GM21360 (cell line): ENCODE measurements at regions not wholly inside any gene's neighbourhood (a gene's known extent, or its start where the extent isn't known, plus 50 kb on each side); places are given as distances from the start of the nearest gene placed in this dataset.
"Not testable (repeated sequence)": the region's sequence is repeated elsewhere in the genome, so short reads cannot be mapped to it uniquely, and the experiment has no call there.

Source experiments
- ATAC-seq: cut with Tn5 transposase; IDR thresholded peaks from one replicate; pipeline ENCODE4 v1.9.1; 2021; ENCODE audit warnings: mild to moderate bottlenecking, moderate library complexity; ENCODE audit not compliant: unreplicated experiment

DNA sequence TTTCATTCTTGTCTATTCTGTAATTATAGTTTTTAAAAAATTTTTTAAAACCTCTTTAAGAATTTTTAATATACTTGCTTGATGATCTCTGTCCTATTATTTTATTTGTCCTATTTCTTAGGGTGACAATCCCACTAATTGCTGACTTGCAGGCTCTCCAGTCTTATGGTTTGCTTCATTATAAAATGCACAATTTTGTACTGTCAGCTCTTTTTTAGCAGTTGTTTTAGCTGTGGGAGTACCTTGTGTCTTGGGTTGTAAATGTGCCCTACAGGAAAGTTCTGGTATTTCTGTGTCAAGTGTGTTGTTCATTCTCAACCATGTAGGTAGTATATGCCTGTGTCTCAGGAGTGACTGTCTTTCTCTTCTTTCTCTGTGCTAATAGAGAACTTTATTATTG, 118.2 kb upstream of the IL15 start:
- ATAC-seq: no peak

DNA sequence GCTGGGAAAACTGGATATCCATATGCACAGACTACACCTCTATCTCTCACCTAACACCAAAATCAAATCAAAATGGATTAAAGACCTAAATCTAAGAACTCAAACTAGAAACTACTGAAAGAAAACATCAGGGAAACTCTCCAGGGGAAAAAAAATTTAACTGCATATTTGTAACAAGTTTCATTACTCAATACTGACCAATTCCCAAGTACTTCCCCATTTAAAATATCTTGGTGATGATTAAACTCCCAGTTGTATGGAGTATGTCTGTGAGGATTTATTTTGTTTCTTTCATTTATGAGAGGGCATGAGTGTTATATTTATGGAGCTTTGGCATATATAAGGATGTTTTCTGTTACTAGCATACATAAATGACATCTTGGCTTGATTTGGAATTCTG, 112.3 kb upstream of the IL15 start:
- ATAC-seq: no peak

DNA sequence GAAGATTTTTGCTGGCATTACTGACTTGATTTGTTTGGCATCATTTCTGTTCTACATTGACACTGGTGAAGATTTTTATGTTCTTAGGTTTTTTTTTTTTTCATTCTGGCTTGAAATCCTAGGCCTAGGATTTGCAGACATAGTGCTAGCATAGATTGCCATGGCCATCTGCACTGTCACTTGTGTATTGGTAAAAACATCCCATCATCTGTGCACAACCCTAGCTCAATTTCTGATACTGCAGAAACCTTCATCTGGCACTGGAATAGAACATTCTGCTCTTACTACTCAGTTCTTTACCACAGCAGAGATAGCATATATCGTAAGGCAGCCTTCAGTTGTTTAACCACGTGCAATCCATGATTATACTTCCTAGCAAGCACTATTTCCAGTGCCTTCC, 111.5 kb upstream of the IL15 start:
- no peak for ATAC-seq

DNA sequence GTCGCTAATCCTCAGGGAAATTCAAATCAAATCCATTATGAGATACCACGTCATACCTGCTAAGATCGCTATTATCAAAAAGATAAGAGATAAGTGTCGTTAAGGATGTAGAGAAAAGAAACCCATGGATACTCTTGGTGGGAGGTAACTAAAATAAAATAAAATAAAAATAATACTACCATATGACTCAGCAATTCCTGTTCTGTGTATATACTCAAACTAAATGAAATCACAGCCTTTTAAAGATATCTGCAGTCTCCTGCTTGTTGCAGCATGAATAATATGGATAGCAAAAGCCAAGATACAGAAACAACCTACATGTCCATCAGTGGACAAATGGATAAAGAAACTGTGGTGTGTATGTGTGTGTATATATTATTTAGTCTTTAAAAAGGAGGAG, 105.8 kb upstream of the IL15 start:
- ATAC-seq: no peak

DNA sequence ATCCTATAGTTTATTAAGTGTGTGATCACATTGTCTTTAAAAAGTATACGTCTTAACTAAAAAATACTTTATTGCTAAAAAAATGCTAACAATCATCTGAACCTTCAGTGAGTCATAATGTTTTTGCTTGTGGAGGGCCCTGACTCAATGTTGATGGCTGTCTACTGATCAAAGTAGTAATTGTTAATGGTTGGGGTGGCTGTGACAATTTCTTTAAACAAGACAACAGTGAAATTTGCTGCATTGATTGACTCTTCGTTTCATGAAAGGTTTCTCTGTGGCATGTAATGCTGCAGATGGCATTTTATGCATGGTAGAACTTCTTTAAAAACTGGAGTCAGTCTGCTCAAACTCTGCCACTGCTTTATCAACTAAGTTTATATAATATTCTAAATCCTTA, 101.4 kb upstream of the IL15 start:
- ATAC-seq: no peak

DNA sequence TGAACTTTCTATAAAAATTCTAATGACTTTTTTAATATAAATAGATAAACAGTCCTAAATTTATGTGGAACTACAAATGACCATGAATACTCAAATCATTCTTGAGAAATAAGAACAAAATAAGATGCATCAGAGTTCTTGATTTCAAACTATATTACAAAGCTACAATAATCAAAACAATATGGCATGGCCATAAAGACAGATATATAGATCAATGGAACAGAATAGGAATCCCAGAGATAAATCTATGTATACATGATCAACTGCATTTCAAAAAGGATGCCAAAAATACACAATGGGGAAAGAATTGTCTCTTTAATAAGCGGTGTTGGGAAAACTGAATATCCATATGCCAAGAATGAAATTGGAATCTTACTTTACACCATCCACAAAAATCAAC, 98.4 kb upstream of the IL15 start:
- ATAC-seq: no peak

DNA sequence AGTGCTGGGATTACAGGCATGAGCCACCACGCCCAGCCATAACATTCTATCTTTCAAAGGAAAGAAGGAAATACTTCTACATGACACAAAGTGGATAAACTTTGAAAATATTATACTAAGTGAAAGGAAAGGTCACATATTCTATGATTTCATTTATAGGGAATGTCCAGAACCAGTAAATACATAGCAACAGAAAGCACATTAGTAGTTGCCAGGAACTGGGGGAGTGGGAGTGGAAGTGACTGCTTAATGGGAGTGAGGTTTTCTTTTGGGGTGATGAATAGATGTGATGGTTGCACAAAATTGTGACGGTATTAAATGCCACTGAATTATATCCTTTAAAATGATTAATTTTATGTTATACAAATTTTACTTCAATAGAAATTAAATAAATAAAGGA, 95.7 kb upstream of the IL15 start:
- no peak for ATAC-seq

DNA sequence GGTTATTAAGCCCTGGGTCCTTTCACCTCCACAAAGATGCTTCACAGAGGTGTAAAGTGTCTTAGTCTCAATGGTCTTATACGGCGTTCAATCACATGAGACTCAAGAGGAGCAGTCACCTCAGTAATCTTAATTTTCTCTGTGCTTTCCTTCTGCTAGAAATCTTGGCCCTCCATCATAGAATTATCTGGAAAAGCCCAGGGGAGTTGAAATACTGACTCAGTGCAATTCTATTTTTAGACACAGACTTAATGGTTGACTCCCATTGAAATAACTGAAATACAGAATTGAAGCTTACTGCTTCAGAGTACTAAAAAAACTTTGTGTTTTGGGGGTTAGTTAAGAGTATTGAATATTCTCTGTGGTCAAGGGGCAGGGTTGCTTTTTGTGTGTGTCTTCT, 94.5 kb upstream of the IL15 start:
- no peak for ATAC-seq

DNA sequence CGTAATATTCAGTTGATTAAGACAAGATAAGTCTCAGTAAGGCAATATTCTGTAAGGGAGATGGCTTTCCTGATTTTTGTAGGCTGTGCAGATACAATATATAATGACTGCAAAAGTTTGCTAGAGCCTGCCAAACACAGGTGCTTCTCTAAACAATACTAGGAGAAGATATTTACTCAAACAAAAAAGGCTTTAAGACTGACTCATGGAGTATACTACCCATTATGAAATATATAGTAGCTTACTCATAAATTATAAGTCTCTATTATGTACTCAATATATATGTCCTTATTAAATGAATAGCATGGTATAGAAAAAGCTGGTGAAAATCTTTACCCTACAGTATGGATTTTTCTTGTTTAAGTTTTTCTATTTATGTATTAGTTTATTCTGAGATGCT, 93.2 kb upstream of the IL15 start:
- no peak for ATAC-seq

DNA sequence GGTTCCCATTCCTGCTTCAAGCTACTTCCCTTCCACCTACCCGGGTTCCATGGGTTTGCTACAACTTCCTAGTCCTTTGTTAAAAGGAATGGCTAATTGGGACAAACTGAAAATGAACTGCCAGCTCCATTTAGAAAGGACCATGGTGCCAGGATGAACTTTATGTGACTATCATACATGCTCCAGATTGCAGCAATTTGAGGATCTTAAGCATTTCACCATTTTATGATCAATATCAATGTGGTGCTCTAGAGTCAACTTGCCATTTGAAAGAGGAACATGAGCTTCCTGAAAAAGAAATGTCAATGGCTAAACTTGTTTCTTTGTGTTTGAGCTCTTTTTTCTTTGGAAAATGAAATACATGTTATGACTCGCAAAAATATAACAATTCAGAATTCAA, 92.7 kb upstream of the IL15 start:
- no peak for ATAC-seq

DNA sequence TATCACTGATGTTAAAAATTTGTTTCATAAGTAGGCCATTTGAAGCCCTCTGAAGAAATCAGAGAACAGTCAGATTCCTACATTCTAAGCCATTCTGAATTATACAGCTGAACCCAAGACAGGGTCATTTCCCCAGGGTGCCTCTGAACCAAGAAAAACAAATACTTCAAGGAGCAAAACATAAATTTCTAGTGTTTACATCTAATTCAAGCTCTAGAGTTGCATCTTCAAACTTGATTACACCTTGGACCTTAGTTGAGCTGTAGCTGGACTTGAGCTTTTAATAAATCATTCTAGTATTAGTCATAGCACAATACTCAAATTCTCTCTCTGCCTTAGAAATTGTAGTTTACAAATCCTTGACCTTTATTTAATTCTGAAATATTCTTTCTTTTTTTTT, 87.6 kb upstream of the IL15 start:
- ATAC-seq: no peak

DNA sequence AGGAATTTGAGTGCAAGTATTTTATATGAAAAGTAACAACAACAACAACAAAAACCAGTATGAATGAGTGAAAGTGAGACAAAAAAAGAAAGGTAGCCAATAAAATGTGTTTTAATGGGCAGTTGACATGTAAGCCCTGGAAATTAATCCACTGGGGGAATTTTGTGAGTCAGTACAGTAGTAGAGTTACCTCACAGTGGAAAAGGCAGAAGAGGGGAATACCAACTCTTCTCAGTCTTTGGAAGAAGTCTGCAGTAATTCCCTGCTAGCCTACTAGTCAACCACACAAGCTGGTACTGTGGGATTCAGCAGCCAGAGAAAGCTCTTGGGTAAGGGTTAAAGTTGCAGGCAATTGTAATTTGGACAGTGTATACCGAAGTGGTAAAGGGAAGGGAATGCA, 76.3 kb upstream of the IL15 start:
- peak; percentile 73 for ATAC-seq

DNA sequence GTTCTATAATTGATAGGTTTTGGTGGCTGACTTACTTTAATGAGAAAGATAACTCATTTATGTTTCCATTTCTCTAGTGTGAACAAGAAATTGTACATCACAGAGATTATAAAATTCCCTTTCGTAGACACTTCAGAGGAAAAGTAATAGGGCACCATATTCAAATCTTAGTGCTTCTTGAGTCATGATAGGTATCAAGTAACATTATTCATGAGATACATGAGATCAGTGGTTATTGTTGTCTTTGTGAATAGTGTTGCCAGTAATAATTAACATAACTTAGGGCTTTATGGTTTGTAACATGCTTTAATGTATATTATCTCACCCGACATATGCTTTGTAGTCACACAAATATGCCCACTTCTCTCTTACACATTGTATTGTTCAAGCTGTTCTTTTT, 73.7 kb upstream of the IL15 start:
- ATAC-seq: no peak

DNA sequence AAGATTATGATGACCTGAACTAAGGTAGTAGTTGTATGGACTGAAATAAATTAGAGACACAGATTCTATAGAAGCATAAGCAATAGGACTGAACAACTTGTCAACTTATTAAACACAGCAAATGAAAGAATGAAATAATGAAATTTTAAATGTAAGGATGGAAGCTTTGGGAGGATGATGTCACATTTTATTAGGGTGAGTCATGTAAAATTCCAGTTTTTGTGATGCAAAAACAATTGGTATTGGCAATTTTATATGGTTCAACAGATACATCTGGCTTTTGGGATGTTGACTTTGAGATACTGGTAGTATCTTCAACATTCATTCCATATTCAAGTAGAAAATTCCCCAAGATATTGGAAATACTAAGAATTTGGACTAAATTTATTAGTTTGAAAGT, 72.7 kb upstream of the IL15 start:
- no peak for ATAC-seq

DNA sequence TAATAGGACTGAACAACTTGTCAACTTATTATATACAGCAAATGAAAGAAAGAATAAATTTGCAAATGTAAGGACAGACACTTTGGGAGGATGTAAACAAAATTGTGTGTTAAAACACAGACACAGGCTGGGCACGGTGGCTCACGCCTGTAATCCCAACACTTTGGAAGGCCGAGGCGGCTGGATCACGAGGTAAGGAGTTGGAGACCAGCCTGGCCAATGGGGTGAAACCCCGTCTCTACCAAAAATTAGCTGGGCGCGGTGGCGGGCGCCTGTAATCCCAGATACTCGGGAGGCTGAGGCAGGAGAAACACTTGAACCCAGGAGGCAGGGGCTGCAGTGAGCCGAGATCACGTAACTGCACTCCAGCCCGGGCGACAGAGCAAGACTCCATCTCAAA, 71.4 kb upstream of the IL15 start:
- ATAC-seq: not testable (repeated sequence)

DNA sequence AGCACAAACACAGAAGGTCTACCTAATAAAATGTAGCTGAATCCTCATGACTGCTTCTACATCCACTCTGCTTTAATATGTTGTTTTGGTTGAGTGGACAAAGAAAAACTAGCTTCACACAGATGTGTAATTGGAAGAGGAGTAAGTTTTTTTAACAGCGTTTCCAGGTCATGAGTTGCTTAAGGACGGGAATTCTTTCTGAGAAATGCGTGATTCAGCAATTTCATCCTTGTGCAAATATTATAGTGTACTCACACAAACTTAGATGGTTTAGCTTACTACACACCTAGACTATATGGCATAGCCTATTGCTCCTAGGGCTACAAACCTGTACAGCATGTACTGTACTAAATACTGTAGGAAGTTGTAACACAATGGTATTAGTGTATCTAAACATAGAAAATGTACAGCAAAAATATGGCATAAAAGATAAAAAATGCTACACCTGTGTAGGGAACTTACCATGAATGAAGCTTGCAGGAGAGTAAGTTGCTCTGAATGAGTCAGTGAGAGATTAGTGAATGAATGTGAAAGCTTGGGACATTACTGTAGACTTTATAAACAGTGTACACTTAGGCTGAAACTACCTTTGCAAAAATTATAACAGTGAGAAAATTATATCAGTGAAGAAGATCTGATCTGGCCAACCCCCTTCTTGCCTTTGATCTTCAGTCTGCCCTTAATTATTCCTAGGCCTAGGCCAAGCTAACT, 70.8 kb upstream of the IL15 start:
- no peak for ATAC-seq

DNA sequence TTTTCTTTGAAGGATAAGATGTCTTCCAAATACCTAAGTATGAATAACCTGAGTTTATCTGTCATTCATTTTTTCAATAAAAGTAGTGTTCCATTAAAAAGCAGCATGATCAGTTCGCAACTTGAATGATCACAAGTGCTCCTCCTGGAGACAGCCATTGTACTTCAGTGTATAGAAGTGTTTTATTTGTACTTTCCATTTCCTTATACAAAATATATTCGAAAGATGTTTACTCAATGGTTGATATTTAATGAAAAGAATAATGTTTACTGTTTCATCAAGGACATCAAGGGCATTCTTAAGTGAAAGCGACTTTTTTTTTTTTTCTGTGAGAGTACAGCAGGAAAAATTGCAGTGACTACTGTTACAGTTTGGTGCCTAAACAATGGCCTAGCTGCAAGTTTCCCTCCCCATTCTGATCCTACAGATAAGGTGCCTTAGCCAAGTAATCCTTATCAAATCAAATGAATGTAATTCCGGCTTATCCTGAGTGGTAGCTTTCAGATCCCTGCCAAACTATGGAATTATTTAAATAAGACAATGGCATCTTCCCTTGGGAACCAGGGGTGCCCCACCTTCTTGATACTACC, 69.0 kb upstream of the IL15 start:
- ATAC-seq: no peak

DNA sequence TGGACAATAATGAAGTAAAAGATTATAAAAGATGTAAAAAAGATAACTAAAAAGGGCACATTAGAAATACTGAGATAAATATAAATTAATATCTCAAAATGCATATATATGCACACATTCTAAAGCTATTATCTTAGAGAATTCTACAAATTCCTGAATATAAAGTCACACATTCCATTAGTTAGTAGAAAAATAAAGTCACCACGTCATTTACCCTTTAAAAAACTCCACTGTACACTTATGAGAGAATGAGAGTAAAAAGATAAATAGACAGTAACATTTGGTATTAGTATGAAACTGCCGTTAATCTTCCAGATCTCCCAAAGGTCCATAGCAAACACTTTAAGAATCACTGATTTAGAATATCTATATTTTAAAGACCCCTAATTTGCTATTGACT, 67.2 kb upstream of the IL15 start:
- no peak for ATAC-seq

DNA sequence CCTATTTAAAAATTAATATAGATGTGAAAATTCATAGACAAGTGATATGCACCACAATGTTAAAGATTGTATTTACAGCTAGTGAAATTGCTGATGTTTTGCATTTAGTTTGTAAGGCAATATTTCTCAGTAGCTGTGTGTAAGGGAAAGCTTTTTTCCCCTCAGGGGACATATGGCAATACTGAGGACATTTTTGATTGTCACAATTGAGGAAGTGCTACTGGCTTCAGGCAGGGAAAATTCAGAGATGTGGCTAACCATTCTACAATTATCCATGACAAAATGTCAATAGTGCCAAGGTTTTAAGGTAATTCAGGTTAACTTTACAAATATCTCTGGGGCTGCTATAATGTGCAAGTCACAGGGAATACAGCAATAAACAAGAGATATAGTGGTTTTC, 66.1 kb upstream of the IL15 start:
- ATAC-seq: no peak

DNA sequence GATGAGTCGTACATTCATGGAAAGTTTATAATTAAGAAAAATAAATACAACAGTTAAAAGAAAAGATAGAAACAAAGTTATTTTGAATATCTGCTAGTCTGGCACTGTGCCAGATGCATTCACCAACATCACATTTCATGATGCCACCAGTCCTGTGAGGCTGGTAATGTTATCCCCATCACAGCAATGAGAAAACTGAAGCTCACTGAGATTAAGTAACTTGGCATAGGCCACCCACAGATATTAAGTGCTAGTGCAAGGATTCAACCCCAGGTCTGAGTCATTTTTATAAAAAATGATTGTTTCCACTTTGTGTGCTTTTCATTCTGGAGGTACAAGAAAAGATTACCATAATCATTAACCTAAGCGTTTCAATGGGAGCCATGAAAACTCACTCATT, 65.0 kb upstream of the IL15 start:
- ATAC-seq: no peak

DNA sequence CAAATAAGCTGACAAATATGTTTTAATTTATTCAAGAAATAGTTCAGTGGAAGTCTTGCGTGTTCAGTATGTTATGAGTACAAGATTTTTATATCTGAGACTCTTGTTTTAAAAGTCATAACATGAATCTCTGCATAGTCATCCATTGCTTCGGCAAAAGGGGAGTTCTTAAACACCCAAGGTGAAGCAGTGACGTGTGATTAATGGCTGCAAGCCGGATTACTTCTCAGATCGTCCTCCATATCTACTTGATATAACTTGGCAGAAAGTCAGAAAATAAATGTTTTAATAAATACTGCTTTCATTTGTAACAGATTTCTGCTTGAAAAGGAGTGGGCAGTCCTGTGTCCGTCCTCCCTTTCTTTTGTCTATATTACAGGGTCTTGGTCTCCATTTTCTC, 64.6 kb upstream of the IL15 start:
- ATAC-seq: no peak

DNA sequence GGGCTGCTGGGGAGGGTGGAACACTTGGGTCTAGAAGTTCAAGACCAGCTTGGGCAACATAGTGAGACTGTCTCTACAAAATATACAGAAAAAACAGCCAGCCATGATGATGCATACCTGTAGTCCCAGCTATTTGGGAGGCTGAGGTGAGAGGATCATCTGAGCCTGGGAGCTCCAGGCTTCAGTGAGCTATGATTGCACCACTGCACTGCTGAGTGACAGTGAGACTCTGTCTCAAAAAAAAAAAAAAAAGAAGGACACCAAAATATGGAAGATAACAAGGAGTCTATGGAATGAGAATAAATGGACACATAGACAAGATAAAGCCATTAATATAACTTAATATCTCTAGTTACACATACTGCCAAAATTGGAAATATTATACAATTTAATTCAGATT, 62.7 kb upstream of the IL15 start:
- ATAC-seq: no peak

DNA sequence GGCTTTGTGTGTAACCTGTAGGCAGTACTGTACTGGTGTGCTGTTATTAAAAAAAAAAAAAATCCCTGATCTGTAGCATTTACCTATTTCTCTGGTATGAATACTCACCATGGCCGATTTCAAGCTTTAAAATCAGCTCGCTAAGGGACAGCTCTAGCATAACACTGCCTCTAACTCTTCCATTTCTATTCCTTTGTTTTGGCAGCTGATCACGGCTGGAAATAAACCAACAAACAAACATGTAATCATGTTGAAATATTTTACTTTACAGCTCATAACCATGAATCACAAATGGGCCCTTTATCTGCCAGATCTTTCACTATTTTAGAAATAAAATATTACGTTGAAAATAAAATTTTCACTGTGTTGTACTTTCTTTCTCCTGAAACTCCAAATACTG, 60.5 kb upstream of the IL15 start:
- no peak for ATAC-seq
